Panc1 (cell line): ENCODE measurements at regions not wholly inside any gene's neighbourhood (a gene's known extent, or its start where the extent isn't known, plus 50 kb on each side); places are given as distances from the start of the nearest gene placed in this dataset.

ENCODE experiments used
- POLR2AphosphoS5 ChIP-seq: IDR thresholded peaks from 2 replicates; pipeline ENCODE4 v1.6.1; 2012; ENCODE audit warnings: mild to moderate bottlenecking, low read depth, low read length, moderate library complexity
- SIN3A ChIP-seq: IDR thresholded peaks from 2 replicates; pipeline ENCODE4 v1.6.1; 2012; ENCODE audit warnings: low read depth, mild to moderate bottlenecking, low read length, moderate library complexity, borderline replicate concordance; ENCODE audit not compliant: insufficient read depth
- TCF7L2 ChIP-seq: IDR thresholded peaks from 2 replicates; pipeline ENCODE4 v1.6.1; 2011; ENCODE audit warnings: mild to moderate bottlenecking, low read depth, low read length, inconsistent platforms
- TF ChIP-seq, protein P1 (sequence below): fragments of 450-650 bp; IDR thresholded peaks from 2 replicates; pipeline ENCODE4 v1.5.1; 2017; ENCODE audit warnings: mild to moderate bottlenecking
- TF ChIP-seq, protein P2 (sequence below), 2 experiments: IDR thresholded peaks; 2 replicates each; pipeline ENCODE4 v1.6.1; 2011 to 2012; ENCODE audit warnings: low read depth in 2 of 2, control low read depth in 1 of 2, low read length in 1 of 2, mild to moderate bottlenecking in 1 of 2, moderate library complexity in 1 of 2; ENCODE audit not compliant: insufficient read depth in 1 of 2

DNA sequence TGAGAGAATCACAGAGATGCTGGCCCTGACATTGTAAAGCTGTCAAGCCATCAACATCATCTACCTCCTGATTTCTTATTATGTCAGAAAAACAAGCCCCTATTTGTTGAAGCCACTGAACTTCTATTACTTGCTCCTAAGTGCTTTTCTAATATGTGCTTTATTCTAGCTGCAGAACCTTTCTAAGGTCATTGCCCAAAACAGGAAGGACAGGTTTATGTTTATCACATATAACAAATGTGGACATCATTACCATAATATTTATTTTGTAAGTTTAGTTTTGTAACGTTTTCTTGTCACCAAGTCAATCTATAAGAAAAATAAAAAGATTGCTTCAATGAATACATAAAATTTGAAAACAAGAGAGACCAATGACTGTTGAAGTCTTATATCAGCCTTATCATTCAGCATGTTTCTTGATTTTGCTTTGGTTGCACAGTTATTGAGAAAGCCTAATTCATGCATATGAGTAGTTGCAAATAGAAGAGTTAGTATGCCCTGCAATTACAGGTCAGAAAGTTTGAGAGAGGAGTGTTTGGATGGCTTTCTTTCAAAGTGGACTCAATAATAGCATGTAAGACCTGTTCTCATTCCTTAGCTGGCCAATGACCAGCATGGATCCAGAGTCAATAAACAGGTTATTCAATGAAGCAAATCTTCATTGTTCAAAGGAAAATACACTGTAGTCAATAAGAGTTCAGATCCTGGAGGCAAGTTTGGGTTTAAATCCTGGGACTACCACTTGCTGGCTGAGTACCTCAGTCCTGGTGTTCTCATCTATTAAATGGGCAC is 84.1 kb downstream of the MAB21L3 start:
- no peak for TF ChIP-seq POLR2AphosphoS5
- TF ChIP-seq, protein P1, sequence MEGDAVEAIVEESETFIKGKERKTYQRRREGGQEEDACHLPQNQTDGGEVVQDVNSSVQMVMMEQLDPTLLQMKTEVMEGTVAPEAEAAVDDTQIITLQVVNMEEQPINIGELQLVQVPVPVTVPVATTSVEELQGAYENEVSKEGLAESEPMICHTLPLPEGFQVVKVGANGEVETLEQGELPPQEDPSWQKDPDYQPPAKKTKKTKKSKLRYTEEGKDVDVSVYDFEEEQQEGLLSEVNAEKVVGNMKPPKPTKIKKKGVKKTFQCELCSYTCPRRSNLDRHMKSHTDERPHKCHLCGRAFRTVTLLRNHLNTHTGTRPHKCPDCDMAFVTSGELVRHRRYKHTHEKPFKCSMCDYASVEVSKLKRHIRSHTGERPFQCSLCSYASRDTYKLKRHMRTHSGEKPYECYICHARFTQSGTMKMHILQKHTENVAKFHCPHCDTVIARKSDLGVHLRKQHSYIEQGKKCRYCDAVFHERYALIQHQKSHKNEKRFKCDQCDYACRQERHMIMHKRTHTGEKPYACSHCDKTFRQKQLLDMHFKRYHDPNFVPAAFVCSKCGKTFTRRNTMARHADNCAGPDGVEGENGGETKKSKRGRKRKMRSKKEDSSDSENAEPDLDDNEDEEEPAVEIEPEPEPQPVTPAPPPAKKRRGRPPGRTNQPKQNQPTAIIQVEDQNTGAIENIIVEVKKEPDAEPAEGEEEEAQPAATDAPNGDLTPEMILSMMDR: no peak
- TF ChIP-seq, protein P2, sequence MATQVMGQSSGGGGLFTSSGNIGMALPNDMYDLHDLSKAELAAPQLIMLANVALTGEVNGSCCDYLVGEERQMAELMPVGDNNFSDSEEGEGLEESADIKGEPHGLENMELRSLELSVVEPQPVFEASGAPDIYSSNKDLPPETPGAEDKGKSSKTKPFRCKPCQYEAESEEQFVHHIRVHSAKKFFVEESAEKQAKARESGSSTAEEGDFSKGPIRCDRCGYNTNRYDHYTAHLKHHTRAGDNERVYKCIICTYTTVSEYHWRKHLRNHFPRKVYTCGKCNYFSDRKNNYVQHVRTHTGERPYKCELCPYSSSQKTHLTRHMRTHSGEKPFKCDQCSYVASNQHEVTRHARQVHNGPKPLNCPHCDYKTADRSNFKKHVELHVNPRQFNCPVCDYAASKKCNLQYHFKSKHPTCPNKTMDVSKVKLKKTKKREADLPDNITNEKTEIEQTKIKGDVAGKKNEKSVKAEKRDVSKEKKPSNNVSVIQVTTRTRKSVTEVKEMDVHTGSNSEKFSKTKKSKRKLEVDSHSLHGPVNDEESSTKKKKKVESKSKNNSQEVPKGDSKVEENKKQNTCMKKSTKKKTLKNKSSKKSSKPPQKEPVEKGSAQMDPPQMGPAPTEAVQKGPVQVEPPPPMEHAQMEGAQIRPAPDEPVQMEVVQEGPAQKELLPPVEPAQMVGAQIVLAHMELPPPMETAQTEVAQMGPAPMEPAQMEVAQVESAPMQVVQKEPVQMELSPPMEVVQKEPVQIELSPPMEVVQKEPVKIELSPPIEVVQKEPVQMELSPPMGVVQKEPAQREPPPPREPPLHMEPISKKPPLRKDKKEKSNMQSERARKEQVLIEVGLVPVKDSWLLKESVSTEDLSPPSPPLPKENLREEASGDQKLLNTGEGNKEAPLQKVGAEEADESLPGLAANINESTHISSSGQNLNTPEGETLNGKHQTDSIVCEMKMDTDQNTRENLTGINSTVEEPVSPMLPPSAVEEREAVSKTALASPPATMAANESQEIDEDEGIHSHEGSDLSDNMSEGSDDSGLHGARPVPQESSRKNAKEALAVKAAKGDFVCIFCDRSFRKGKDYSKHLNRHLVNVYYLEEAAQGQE (IDR thresholded peaks at IDR 0.05; ENCODE audit: insufficient read depth in 1 of 2, low read depth in 2 of 2, low read length in 1 of 2): no peak
- no peak for TF ChIP-seq SIN3A
- TF ChIP-seq TCF7L2: no peak
